ENCODE measurements at regions not wholly inside any gene's neighbourhood (a gene's known extent, or its start where the extent isn't known, plus 50 kb on each side); places are given as distances from the start of the nearest gene placed in this dataset.
A peak's percentile ranks its signal among the peaks of the same experiment; 100 is the strongest.
"Not testable (repeated sequence)": the region's sequence is repeated elsewhere in the genome, so short reads cannot be mapped to it uniquely, and the experiment has no call there.

GRCh38 chr1:30095451-30096025, 627.8 kb downstream of the MATN1 start:
- no peak for DNase-seq (ENCODE audit: low read depth in 2 of 2)

- no peak for DNase-seq (ENCODE audit: low read depth in 2 of 2)
Measured at GRCh38 chr1:30095051-30095450, 628.3 kb downstream of the MATN1 start.

GRCh38 chr1:30092051-30092858, 631.1 kb downstream of the MATN1 start:
- no peak for DNase-seq (ENCODE audit: low read depth in 2 of 2)

GRCh38 chr1:30090162-30090820, 633.1 kb downstream of the MATN1 start:
- no peak for DNase-seq (ENCODE audit: low read depth in 2 of 2)

GRCh38 chr1:30089024-30089430, 634.4 kb downstream of the MATN1 start:
- DNase-seq (ENCODE audit: low read depth in 2 of 2), result no peak

- no peak for DNase-seq (ENCODE audit: low read depth in 2 of 2)
Measured at GRCh38 chr1:30088594-30088993, 634.8 kb downstream of the MATN1 start.

GRCh38 chr1:30087465-30087864, 635.9 kb downstream of the MATN1 start:
- no peak for DNase-seq (ENCODE audit: low read depth in 2 of 2)

GRCh38 chr1:30085811-30086770, 637.3 kb downstream of the MATN1 start:
- DNase-seq (ENCODE audit: low read depth in 2 of 2), result peak; percentile 2 to 27

- DNase-seq (ENCODE audit: low read depth in 2 of 2), result no peak
Measured at GRCh38 chr1:30084909-30085571, 638.3 kb downstream of the MATN1 start.

- DNase-seq (ENCODE audit: low read depth in 2 of 2), result no peak
Measured at GRCh38 chr1:30083800-30084464, 639.5 kb downstream of the MATN1 start.

GRCh38 chr1:30081379-30082102, 641.8 kb downstream of the MATN1 start:
- no peak for DNase-seq (ENCODE audit: low read depth in 2 of 2)

GRCh38 chr1:30075916-30076315, 647.5 kb downstream of the MATN1 start:
- not testable (repeated sequence) for DNase-seq (ENCODE audit: low read depth in 2 of 2)

- no peak for DNase-seq (ENCODE audit: low read depth in 2 of 2)
Measured at GRCh38 chr1:30068787-30069472, 654.5 kb downstream of the MATN1 start.

- DNase-seq (ENCODE audit: low read depth in 2 of 2), result no peak
Measured at GRCh38 chr1:30064547-30064946, 658.8 kb downstream of the MATN1 start.

- no peak for DNase-seq (ENCODE audit: low read depth in 2 of 2)
Measured at GRCh38 chr1:30063621-30064280, 659.6 kb downstream of the MATN1 start.

GRCh38 chr1:30061292-30062220, 661.8 kb downstream of the MATN1 start:
- DNase-seq (ENCODE audit: low read depth in 2 of 2), result no peak

GRCh38 chr1:30060738-30061137, 662.6 kb downstream of the MATN1 start:
- no peak for DNase-seq (ENCODE audit: low read depth in 2 of 2)

- no peak for DNase-seq (ENCODE audit: low read depth in 2 of 2)
Measured at GRCh38 chr1:30058970-30059369, 664.4 kb downstream of the MATN1 start.
